GM06990 (cell line): ENCODE measurements at regions not wholly inside any gene's neighbourhood (a gene's known extent, or its start where the extent isn't known, plus 50 kb on each side); places are given as distances from the start of the nearest gene placed in this dataset.

Source experiments
- DNase-seq: peaks from one replicate; pipeline ENCODE4 v3.0.0-alpha.2; 2011; ENCODE audit not compliant: insufficient read length; ENCODE audit errors: extremely low read depth
- H3K27me3 ChIP-seq: replicated peaks from 2 replicates; pipeline ENCODE4 v1.6.0; 2011; ENCODE audit warnings: low read length; ENCODE audit not compliant: control insufficient read depth, insufficient read depth
- H3K36me3 ChIP-seq: 2 replicates; pipeline ENCODE4 v1.5.1; 2011; ENCODE audit warnings: low read length; ENCODE audit not compliant: control insufficient read depth, insufficient read depth
- H3K4me3 ChIP-seq: replicated peaks from 2 replicates; pipeline ENCODE4 v1.5.1; 2011; ENCODE audit warnings: low read depth, mild to moderate bottlenecking, control low read depth, low read length
- TF ChIP-seq, protein P1 (sequence below): IDR thresholded peaks from 2 replicates; pipeline ENCODE4 v1.5.1; 2011; ENCODE audit warnings: low read length, control low read depth, mild to moderate bottlenecking, inconsistent platforms; ENCODE audit not compliant: insufficient read depth, poor library complexity, severe bottlenecking

DNA sequence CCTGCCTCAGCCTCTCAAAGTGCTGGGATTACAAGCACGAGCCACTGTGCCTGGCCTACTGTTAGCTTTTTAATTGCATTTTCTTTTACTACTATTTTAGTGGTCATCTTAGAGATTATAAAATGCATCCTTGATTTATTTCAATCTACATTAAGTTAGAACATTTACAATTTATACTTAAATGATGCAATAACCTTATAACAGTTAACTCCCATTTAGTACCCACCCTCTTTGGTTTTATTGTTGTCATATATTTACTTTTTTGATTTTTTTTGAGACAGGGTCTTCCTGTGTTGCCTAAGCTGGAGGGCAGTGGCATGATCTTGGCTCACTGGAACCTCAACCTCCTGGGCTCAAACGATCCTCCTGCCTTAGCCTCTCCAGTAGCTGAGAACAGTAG lies 77.3 kb downstream of the PPCDC start:
- no peak for DNase-seq
- TF ChIP-seq, protein P1, sequence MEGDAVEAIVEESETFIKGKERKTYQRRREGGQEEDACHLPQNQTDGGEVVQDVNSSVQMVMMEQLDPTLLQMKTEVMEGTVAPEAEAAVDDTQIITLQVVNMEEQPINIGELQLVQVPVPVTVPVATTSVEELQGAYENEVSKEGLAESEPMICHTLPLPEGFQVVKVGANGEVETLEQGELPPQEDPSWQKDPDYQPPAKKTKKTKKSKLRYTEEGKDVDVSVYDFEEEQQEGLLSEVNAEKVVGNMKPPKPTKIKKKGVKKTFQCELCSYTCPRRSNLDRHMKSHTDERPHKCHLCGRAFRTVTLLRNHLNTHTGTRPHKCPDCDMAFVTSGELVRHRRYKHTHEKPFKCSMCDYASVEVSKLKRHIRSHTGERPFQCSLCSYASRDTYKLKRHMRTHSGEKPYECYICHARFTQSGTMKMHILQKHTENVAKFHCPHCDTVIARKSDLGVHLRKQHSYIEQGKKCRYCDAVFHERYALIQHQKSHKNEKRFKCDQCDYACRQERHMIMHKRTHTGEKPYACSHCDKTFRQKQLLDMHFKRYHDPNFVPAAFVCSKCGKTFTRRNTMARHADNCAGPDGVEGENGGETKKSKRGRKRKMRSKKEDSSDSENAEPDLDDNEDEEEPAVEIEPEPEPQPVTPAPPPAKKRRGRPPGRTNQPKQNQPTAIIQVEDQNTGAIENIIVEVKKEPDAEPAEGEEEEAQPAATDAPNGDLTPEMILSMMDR = no peak
- H3K27me3 ChIP-seq = no peaks in the 10 kb centered on the region
- H3K4me3 ChIP-seq = no peak overlapping the region
- no peaks in the 10 kb centered on the region for H3K36me3 ChIP-seq

DNA sequence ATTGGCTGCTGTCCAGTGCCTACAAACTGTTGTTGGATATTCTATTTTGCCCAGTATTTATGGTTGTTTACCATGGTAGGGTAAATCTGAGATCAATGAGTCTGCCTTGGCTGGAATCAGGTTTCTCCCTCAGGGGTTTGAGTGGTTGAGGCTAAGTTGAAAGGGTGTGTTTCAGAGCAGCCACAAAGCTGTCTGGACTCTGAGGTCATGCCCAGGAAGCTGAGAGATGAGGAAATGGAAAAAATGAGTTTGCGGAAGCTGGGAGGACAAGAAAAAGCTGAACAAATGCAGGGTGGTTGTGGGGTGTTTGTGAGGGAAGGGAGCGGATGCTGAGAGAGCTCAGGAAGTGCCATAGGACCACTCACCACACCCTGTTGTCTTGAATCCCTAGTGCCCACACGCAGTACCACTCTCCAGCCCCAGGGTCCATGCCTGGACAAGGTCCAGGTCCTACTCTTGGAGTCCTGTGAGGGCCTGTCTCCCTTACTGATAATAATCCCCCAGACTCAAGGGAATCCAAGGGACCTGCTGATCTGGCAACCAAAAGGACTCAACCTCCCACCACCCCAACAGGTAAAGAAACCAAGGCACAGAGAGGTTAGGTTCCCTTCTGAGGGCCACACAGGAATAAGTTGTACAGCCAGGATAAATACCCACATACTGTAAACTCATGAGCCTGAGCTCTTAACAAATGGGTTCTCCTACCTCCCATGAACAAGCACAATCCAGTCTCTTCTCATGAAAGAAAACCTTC lies 81.6 kb downstream of the PPCDC start:
- H3K4me3 ChIP-seq = no peak overlapping the region
- no peaks in the 10 kb centered on the region for H3K36me3 ChIP-seq
- DNase-seq = peak; percentile 64
- TF ChIP-seq, protein P1 = no peak
- no peaks in the 10 kb centered on the region for H3K27me3 ChIP-seq

DNA sequence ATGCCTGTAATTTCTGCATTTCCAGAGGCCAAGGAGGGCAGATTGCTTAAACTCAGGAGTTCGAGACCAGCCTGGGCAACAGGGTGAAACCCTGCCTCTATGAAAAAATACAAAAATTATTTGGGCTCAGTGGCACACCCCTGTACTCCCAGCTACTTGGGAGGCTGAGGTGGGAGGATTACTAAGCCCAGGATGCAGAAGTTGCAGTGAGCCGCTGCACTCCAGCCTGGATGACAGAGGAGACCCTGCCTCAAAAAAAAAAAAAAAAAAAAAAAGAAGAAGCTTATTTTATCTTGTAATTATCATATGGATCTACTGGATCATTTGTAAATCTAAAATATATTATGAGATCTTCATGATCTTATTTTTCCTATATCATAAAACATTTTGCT lies 84.1 kb downstream of the PPCDC start:
- no peaks in the 10 kb centered on the region for H3K36me3 ChIP-seq
- H3K27me3 ChIP-seq = no peaks in the 10 kb centered on the region
- TF ChIP-seq, protein P1 = no peak
- no peak for DNase-seq
- no peak overlapping the region for H3K4me3 ChIP-seq

DNA sequence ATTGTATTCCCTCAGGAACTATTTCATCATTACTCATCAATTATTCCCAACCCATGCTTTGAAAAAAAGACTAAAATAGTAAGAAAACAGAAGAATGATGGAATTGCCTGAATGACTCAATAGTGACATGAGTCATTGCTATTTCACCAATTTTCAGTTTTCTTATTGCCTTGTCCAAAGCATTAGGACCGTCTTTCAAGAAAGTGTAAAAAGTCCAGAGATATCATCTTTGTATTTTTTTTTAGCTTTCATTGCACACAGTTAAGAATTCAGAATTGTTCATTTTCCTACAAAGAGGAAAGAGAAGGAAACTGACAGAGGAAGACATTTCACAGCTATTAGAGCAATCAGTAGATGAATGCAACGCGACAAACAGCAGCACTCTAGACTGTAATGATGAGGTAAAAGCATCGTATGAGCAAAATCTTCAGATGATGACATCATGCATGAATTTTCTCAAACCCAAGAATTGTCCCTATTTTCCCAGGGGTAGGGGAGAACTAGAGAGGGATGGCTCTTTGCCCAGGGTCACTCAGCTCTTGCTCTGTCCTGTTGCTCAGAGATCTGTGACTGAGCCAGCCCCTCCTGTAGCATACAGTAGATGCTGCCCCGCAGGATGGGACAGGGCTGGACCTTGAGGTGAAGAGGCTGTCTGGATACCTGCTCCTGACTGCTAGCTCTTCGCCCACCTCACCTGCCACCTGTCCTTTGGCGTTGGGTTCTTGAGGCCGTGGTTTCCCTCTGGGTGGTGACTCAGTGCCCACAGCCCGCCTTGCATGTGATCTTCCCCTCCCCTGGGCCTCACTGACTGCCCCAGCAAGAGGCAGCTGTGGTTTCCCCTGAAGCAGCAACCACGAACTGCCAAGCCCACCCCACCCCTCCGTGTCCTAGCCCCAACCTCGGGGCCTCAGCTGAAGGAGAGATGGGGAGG lies 84.8 kb downstream of the PPCDC start:
- Histone ChIP-seq H3K4me3 (no peak overlapping the region), H3K27me3 (no peaks in the 10 kb centered on the region), H3K36me3 (no peaks in the 10 kb centered on the region)
- DNase-seq = peak; percentile 76
- TF ChIP-seq, protein P1 = no peak

DNA sequence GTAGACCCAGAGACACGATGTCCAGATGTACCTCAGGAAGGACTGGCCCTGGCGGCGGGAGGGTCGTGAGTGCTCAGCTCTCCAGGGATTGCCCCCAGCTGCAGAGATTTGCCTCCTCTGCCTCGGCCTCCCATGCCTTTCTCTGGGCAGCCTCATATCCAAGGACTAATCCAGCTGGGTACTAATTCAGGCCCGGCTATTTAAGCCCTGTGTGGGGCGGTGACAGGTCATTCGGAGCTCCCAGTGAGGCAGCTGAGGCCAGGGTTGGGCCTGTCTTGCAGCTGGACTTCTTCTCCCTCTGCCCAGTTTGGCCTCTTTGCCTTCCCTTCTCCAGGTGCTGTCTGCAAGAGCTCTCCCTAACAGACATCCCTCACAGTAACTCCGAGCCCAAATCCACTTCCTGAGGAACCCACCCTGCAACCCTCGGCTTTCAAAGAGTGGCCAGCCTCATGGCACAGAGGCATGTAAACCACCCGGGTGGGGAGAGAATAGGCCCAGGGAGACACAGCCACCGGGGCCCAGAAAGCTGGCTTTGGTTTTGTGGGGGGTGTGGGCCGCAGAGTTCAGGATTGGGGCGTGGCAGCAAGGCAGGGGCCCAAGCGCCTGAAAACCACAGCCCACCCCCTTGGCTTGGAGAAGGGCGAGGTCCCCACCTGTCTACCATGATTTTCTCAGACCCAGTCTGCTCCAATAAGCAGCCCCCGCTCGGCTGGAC lies 85.8 kb downstream of the PPCDC start:
- Histone ChIP-seq H3K36me3 (no peaks in the 10 kb centered on the region), H3K4me3 (no peak overlapping the region), H3K27me3 (no peaks in the 10 kb centered on the region)
- TF ChIP-seq, protein P1 = no peak
- no peak for DNase-seq
